GM12874 (cell line): ENCODE measurements at regions not wholly inside any gene's neighbourhood (a gene's known extent, or its start where the extent isn't known, plus 50 kb on each side); places are given as distances from the start of the nearest gene placed in this dataset.

ENCODE experiments used
- TF ChIP-seq, protein P1 (sequence below): IDR thresholded peaks from 2 replicates; pipeline ENCODE4 v1.5.1; 2011; ENCODE audit warnings: low read depth, mild to moderate bottlenecking, control low read depth, low read length, moderate library complexity; ENCODE audit not compliant: insufficient read depth

DNA sequence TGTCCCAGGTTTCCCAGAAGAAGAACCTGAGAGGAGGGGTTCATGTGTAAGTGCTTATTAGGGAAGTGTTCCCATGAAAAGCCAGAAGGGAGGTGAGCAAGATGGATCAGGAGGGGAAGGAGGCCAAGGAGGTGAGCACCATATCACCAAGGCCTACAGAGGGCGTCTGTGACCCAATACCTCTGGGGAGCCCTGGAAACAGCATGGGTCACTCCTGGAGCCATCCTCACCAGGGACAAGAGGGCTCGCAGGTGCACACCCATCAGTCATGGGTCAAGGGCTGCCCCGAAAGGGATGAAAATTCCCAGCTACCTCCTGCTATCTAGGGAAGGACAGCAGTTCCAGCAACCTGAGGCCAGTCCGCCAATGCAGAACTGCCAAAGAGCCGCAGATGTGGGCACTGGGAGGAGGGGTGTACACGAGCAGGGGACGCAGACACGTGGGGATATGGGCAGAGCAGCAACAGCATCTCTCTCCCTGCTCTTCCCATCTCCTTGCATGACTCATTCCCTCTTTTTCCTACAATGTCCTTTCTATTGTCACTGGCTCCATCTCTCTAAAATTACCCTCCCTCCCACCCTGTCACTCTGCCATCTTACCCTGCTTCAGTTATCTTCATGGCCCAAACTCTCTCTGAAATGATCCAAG lies 167.6 kb upstream of the FSTL4 start:
- TF ChIP-seq, protein P1, sequence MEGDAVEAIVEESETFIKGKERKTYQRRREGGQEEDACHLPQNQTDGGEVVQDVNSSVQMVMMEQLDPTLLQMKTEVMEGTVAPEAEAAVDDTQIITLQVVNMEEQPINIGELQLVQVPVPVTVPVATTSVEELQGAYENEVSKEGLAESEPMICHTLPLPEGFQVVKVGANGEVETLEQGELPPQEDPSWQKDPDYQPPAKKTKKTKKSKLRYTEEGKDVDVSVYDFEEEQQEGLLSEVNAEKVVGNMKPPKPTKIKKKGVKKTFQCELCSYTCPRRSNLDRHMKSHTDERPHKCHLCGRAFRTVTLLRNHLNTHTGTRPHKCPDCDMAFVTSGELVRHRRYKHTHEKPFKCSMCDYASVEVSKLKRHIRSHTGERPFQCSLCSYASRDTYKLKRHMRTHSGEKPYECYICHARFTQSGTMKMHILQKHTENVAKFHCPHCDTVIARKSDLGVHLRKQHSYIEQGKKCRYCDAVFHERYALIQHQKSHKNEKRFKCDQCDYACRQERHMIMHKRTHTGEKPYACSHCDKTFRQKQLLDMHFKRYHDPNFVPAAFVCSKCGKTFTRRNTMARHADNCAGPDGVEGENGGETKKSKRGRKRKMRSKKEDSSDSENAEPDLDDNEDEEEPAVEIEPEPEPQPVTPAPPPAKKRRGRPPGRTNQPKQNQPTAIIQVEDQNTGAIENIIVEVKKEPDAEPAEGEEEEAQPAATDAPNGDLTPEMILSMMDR, result peak; percentile 54

DNA sequence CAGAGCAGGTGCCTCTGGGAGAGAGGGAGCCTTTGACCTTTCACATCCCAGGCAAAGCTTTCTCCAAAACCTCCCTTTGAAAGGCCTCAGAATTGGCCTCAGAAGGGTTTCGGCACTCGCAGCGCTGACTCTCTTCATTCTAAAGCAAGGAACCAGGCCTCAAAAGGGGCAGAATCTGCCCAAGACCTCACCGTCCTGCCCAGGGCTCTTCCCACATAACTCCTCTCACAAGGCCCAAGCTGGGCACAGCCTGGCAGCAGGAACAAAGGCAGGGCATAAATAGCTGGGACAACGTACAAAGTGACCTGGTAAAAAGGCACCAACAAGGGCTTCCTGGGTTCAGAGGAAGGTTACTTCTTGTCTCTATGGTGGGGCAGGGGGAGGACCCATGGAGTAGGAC lies 166.3 kb upstream of the FSTL4 start:
- TF ChIP-seq, protein P1, result no peak

DNA sequence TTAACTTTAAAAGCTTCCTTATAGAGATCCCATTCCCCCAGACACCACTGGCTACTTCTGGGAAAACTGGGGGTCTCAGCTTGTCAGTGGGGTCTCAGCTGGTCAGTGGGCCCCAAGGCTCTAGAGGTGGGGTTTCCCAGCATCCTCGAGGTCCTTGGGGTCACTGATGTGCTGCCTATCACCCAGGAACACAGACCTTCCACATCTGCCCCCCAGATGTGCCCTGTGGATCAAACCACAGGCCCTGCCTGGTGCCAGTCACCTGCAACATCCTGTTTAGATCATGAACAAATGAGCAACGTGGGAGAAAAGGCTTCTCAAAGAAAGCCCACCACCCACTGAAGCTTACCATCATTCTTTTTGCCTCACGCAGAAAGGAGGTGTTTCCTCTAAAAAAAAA lies 165.6 kb upstream of the FSTL4 start:
- TF ChIP-seq, protein P1, result no peak

DNA sequence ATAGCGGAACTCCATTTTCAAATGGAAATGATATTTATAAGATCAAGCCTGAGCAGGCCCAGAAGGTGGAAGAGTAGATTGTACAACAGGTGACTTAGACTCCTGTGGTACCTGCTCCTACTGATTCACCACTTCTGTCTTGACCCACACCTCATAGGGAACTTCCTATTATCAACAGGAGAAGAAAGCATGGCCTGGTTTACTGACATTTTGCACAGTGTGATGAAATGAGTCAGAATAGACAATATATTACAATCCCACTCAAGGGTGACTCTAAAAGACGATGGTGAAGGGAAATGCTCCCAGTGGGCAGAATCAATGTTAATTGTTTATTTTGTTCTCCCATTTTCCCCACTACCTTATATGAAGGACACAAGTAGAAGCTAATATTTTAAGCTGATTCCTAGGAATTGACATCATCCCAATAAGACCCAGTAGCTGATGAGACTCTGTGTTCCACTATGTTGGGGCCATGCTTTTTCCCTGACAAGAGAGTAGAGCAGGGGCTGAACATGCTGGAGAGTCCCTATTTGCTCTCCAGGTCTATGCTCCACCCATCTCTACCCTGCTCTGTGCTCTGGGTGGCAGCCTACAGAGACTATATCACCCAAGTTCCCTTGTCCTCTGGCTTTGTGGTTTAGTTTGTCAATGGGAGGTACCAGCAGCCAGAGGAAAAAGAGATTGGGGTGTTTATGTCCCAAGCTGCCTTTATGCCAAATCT lies 163.4 kb upstream of the FSTL4 start:
- TF ChIP-seq, protein P1, result no peak

GRCh38 chr5:133773247-133774202 lies 161.2 kb upstream of the FSTL4 start:
- TF ChIP-seq, protein P1, result no peak

DNA sequence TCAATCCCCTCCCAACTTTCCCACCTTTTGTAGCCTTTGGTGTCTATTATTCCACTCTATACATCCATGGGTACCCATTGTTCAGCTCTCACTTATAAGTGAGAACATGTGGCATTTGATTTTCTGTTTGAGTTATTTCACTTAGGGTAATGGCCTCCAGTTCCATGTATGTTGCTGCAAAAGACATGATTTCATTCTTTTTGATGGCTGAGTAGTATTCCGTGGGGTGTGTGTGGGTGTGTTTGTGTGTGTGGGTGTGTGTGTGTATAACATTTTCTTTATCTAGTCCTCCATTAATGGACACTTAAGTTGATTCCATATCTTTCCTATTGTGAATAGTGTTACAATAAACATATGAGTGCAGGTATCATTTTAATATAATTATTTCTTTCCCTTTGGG lies 157.5 kb upstream of the FSTL4 start:
- TF ChIP-seq, protein P1, result no peak

GRCh38 chr5:133763744-133764143 lies 151.4 kb upstream of the FSTL4 start:
- TF ChIP-seq, protein P1, result no peak
